Keratinocyte (primary cell): ENCODE measurements at regions not wholly inside any gene's neighbourhood (a gene's known extent, or its start where the extent isn't known, plus 50 kb on each side); places are given as distances from the start of the nearest gene placed in this dataset.
"Not testable (repeated sequence)": the region's sequence is repeated elsewhere in the genome, so short reads cannot be mapped to it uniquely, and the experiment has no call there.

ENCODE experiments used
- DNase-seq: peaks from one replicate; pipeline ENCODE4 v3.0.0-alpha.2; 2011; ENCODE audit warnings: low read depth, missing footprints, low spot score
- FAIRE-seq: peaks from 2 replicates; lab custom pipeline; 2011; peaks lifted over from hg19 to GRCh38; lab: Jason Lieb, UNC
- H2AFZ ChIP-seq: 2 replicates; pipeline ENCODE4 v1.6.0; 2012; ENCODE audit warnings: low read length, control low read depth, inconsistent platforms; ENCODE audit not compliant: control insufficient read depth
- H3K27ac ChIP-seq: 2 replicates; pipeline ENCODE4 v1.5.1; 2011; ENCODE audit warnings: low read length; ENCODE audit not compliant: control insufficient read depth, insufficient read depth
- H3K27me3 ChIP-seq: 3 replicates; pipeline ENCODE4 v1.6.0; 2011; ENCODE audit warnings: low read length; ENCODE audit not compliant: control insufficient read depth, insufficient read depth; ENCODE audit errors: extremely low read depth
- H3K36me3 ChIP-seq, 2 experiments: 2 replicates in 1 of 2; 3 replicates in 1 of 2; pipeline ENCODE4 v1.5.1; 2011; ENCODE audit warnings: low read length in 2 of 2, mild to moderate bottlenecking in 1 of 2; ENCODE audit not compliant: control insufficient read depth in 2 of 2, insufficient read depth in 2 of 2; ENCODE audit errors: extremely low read depth in 1 of 2
- H3K4me1 ChIP-seq: 3 replicates; pipeline ENCODE4 v1.5.1; 2011; ENCODE audit warnings: low read length; ENCODE audit not compliant: control insufficient read depth, insufficient read depth; ENCODE audit errors: extremely low read depth
- H3K4me2 ChIP-seq: 3 replicates; pipeline ENCODE4 v1.6.0; 2011; ENCODE audit warnings: low read depth, low read length; ENCODE audit not compliant: control insufficient read depth, insufficient read depth; ENCODE audit errors: extremely low read depth
- H3K4me3 ChIP-seq, 3 experiments: fragments of 200-600 bp in 1 of 3; sonication (generic) in 1 of 3; 2 replicates in 2 of 3; 3 replicates in 1 of 3; pipeline ENCODE4 v1.5.1; 2011 to 2016; ENCODE audit warnings: low read length in 3 of 3, mild to moderate bottlenecking in 3 of 3, control low read depth in 2 of 3, inconsistent platforms in 1 of 3, low read depth in 1 of 3, mixed read lengths in 1 of 3, mixed run types in 1 of 3, moderate library complexity in 1 of 3; ENCODE audit not compliant: control insufficient read depth in 2 of 3, insufficient read depth in 2 of 3; ENCODE audit errors: extremely low read depth in 1 of 3
- H3K79me2 ChIP-seq: 2 replicates; pipeline ENCODE4 v1.6.0; 2012; ENCODE audit warnings: low read length; ENCODE audit not compliant: control insufficient read depth, insufficient read depth
- H3K9ac ChIP-seq: 3 replicates; pipeline ENCODE4 v1.6.0; 2011; ENCODE audit warnings: low read length; ENCODE audit not compliant: control insufficient read depth, insufficient read depth; ENCODE audit errors: extremely low read depth
- H3K9me1 ChIP-seq: 3 replicates; pipeline ENCODE4 v1.6.0; 2011; ENCODE audit warnings: low read length; ENCODE audit not compliant: control insufficient read depth, insufficient read depth; ENCODE audit errors: extremely low read depth
- H3K9me3 ChIP-seq: 2 replicates; pipeline ENCODE4 v1.5.1; 2012; ENCODE audit warnings: low read depth, low read length; ENCODE audit not compliant: control insufficient read depth
- H4K20me1 ChIP-seq: 3 replicates; pipeline ENCODE4 v1.6.0; 2011; ENCODE audit warnings: low read length; ENCODE audit not compliant: control insufficient read depth, insufficient read depth; ENCODE audit errors: extremely low read depth
- dilution Hi-C: fragments of 300-500 bp; cut with MboI; formaldehyde crosslinking; loops from one replicate; pipeline ENCODE4 v1.7.0; 2020; ENCODE audit warnings: low sequenced_read_pairs; ENCODE audit not compliant: extremely low pct_ligation_motif_present

- H3K79me2 ChIP-seq, H3K4me2 ChIP-seq, H4K20me1 ChIP-seq, FAIRE-seq, H3K9me1 ChIP-seq, H3K27ac ChIP-seq, H3K4me3 ChIP-seq, H2AFZ ChIP-seq, H3K27me3 ChIP-seq, H3K36me3 ChIP-seq, dilution Hi-C loops, DNase-seq, H3K9ac ChIP-seq, H3K9me3 ChIP-seq, H3K4me1 ChIP-seq: not testable (repeated sequence)
Observed at GRCh38 chr16:33979613-33980012, 520.2 kb downstream of the TP53TG3F start.

- H3K4me2 ChIP-seq, FAIRE-seq, H3K4me1 ChIP-seq, dilution Hi-C loops, H3K36me3 ChIP-seq, H2AFZ ChIP-seq, H3K9ac ChIP-seq, H4K20me1 ChIP-seq, H3K79me2 ChIP-seq, H3K27ac ChIP-seq, H3K27me3 ChIP-seq, H3K4me3 ChIP-seq, H3K9me1 ChIP-seq, H3K9me3 ChIP-seq, DNase-seq: not testable (repeated sequence)
Observed at GRCh38 chr16:33980736-33981135, 521.3 kb downstream of the TP53TG3F start.

GRCh38 chr16:33984428-33984827 is 525.0 kb downstream of the TP53TG3F start:
- H3K79me2 ChIP-seq, H3K9me3 ChIP-seq, H3K27ac ChIP-seq, FAIRE-seq, dilution Hi-C loops, H3K4me1 ChIP-seq, H3K9ac ChIP-seq, H3K36me3 ChIP-seq, H4K20me1 ChIP-seq, DNase-seq, H3K9me1 ChIP-seq, H3K27me3 ChIP-seq, H3K4me2 ChIP-seq, H3K4me3 ChIP-seq, H2AFZ ChIP-seq: not testable (repeated sequence)

GRCh38 chr16:33986521-33986920 is 527.1 kb downstream of the TP53TG3F start:
- H3K4me2 ChIP-seq, H3K27ac ChIP-seq, H4K20me1 ChIP-seq, H3K9me3 ChIP-seq, H3K9ac ChIP-seq, H3K79me2 ChIP-seq, H3K36me3 ChIP-seq, dilution Hi-C loops, DNase-seq, H2AFZ ChIP-seq, H3K27me3 ChIP-seq, FAIRE-seq, H3K4me1 ChIP-seq, H3K4me3 ChIP-seq, H3K9me1 ChIP-seq: not testable (repeated sequence)

DNA sequence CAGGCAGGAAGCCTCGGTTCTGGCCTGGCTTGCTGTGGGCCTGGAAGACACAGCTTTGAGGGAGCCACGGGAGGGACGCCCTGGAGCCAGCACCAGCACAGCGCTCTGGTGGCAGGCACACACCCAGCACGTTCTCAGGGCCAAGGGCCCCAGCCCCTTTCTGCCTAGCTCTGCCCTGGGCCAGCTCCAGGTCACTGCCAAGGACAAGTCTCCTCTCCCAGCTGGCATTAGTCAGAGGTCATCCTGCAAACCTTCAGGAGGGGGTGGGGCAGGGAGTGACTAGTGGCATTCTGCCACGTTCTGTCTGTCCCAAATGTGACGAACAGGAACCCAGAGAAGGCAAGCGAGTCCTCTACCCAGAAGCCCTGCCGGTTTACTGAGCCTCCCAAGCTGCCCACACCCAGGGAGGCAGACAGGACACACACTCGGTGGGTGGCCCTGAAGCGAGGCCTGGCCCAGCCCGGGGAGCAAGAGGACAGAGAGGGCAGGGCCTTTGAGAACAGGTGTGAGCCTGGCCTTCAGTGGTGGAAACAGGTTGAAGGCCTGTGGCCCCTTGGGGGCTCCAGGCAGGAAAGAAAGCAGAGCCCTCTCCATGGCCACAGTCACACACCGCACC is 528.0 kb downstream of the TP53TG3F start:
- H4K20me1 ChIP-seq, dilution Hi-C loops, H3K9ac ChIP-seq, H3K36me3 ChIP-seq, FAIRE-seq, H3K79me2 ChIP-seq, H3K27me3 ChIP-seq, DNase-seq, H2AFZ ChIP-seq, H3K9me3 ChIP-seq, H3K4me3 ChIP-seq, H3K9me1 ChIP-seq, H3K4me1 ChIP-seq, H3K27ac ChIP-seq, H3K4me2 ChIP-seq: not testable (repeated sequence)
